ENCODE measurements at regions not wholly inside any gene's neighbourhood (a gene's known extent, or its start where the extent isn't known, plus 50 kb on each side); places are given as distances from the start of the nearest gene placed in this dataset.

DNA sequence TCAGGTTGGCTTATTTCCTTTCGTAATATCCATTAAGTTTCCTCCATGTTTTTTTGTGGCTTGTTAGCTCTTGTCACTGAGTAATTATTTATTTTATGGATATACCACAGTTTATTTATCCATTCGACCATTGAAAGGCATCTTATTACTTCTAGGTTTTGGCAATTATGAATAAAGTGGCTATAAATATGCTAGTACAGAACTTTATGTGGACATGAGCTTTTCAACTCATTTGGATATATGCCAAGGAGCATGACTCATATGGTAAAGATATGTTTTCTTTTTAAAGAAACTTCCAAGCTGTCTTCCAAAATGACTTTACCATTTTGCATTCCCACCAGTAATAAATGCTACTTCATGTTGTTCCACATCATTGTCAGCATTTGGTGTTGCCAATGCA lies 803.6 kb downstream of the GLUD2 start:
- Histone ChIP-seq H3K4me2 (no peak overlapping the region), H3K79me2 (no peaks in the 10 kb centered on the region), H3K27me3 (no peaks in the 10 kb centered on the region), H3K27ac (no peak overlapping the region), H3K36me3 (replicated peaks; ENCODE audit: insufficient read depth, low read depth) (no peaks in the 10 kb centered on the region), H4K20me1 (ENCODE audit: insufficient read depth, poor library complexity, severe bottlenecking) (no peaks in the 10 kb centered on the region), H3K9me3 (ENCODE audit: low read depth) (no peaks in the 10 kb centered on the region), H2AFZ (no peak overlapping the region), H3K9me2 (replicated peaks; ENCODE audit: insufficient read depth) (no peaks in the 10 kb centered on the region), H3K4me3 (no peak overlapping the region), H3K4me1 (ENCODE audit: insufficient read depth) (no peaks in the 10 kb centered on the region)
- no peak for DNase-seq (ENCODE audit: low spot score)
- TF ChIP-seq EZH2phosphoT487 (IDR thresholded peaks at IDR 0.05; ENCODE audit: low read depth, severe bottlenecking, unreplicated experiment) (no peak), EZH2 (IDR thresholded peaks at IDR 0.05; ENCODE audit: borderline replicate concordance) (no peak)
- TF ChIP-seq, protein P1, sequence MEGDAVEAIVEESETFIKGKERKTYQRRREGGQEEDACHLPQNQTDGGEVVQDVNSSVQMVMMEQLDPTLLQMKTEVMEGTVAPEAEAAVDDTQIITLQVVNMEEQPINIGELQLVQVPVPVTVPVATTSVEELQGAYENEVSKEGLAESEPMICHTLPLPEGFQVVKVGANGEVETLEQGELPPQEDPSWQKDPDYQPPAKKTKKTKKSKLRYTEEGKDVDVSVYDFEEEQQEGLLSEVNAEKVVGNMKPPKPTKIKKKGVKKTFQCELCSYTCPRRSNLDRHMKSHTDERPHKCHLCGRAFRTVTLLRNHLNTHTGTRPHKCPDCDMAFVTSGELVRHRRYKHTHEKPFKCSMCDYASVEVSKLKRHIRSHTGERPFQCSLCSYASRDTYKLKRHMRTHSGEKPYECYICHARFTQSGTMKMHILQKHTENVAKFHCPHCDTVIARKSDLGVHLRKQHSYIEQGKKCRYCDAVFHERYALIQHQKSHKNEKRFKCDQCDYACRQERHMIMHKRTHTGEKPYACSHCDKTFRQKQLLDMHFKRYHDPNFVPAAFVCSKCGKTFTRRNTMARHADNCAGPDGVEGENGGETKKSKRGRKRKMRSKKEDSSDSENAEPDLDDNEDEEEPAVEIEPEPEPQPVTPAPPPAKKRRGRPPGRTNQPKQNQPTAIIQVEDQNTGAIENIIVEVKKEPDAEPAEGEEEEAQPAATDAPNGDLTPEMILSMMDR (IDR thresholded peaks at IDR 0.05; ENCODE audit: poor library complexity), result no peak
- WGBS (ENCODE audit: low lambda C conversion rate, missing lambda C conversion rate), result 67% methylated on average over 2 of the region's 2 CpGs

DNA sequence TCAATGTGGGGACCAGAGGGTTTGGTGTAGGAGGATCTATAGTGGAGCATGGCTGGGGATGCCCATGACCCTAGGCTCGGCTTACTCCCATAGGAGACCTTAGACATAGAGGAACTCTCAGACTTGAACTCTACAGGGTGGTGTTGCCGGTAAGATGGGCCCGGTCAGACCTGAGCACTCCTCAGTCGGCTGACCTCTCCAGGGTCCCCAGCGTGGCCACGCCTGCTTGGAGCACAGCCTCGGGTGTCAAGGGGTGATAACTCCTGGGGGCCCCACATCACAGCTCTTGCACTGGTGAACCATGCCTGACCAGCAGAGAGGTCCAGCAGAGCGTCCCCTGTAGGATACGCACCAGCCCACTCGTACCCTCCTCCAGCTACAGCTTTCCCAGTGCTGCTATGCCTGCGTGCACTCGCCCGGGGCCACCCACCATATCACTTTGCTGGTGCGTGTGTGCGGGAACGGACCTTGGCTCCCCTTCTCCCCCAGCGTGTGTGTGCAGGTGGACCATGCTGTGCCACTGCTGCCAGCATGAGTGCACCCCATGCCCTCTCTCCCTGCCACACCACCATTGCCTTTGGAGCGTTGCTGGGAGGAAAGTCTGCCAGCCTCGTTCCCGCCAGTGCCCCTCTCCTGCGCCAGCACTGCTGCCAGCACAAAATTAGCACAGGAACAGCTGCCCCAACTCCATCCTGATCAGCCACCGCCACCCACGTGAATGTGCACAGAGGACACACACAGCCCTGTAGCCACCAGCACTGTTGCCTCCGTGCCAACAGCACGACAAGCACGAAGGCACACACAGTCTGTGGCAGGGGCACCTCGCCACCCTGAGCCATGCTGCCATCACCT lies 806.6 kb downstream of the GLUD2 start:
- H3K27me3 ChIP-seq, result no peaks in the 10 kb centered on the region
- H3K9me3 ChIP-seq (ENCODE audit: low read depth), result no peaks in the 10 kb centered on the region
- H3K79me2 ChIP-seq, result no peaks in the 10 kb centered on the region
- H3K36me3 ChIP-seq (replicated peaks; ENCODE audit: insufficient read depth, low read depth), result no peaks in the 10 kb centered on the region
- H3K4me3 ChIP-seq, result no peak overlapping the region
- no peak overlapping the region for H3K4me2 ChIP-seq
- H3K27ac ChIP-seq, result no peak overlapping the region
- DNase-seq (ENCODE audit: low spot score), result no peak
- no peaks in the 10 kb centered on the region for H3K4me1 ChIP-seq (ENCODE audit: insufficient read depth)
- H3K9me2 ChIP-seq (replicated peaks; ENCODE audit: insufficient read depth), result no peaks in the 10 kb centered on the region
- WGBS (ENCODE audit: low lambda C conversion rate, missing lambda C conversion rate), result 89% methylated on average over 27 of the region's 27 CpGs
- no peak for TF ChIP-seq EZH2phosphoT487 (IDR thresholded peaks at IDR 0.05; ENCODE audit: low read depth, severe bottlenecking, unreplicated experiment)
- no peaks in the 10 kb centered on the region for H4K20me1 ChIP-seq (ENCODE audit: insufficient read depth, poor library complexity, severe bottlenecking)
- H2AFZ ChIP-seq, result no peak overlapping the region

DNA sequence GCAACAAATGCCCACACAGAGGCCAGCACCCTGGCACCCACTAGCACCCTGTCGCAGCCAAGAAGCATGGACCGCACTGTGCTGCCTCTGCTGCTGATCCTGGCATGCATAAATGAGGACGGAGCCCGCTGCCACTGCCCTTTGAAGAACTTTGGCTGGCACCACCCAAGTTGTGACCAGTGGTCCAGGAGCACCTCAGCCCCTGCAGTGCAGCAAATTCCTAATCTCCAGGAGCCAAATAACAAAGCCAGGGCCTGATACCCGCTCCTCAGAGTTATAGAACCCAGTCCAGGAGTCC lies 807.2 kb downstream of the GLUD2 start:
- WGBS (ENCODE audit: low lambda C conversion rate, missing lambda C conversion rate), result 78% methylated on average over 5 of the region's 5 CpGs

More for the DNA sequence above, 807.2 kb downstream of the GLUD2 start:
- H3K4me3 ChIP-seq, result no peak overlapping the region
- H3K9me3 ChIP-seq (ENCODE audit: low read depth), result no peaks in the 10 kb centered on the region
- no peaks in the 10 kb centered on the region for H3K79me2 ChIP-seq
- H3K36me3 ChIP-seq (replicated peaks; ENCODE audit: insufficient read depth, low read depth), result no peaks in the 10 kb centered on the region
- TF ChIP-seq, protein P1 (IDR thresholded peaks at IDR 0.05; ENCODE audit: poor library complexity), result no peak
- TF ChIP-seq EZH2 (IDR thresholded peaks at IDR 0.05; ENCODE audit: borderline replicate concordance) (no peak), EZH2phosphoT487 (IDR thresholded peaks at IDR 0.05; ENCODE audit: low read depth, severe bottlenecking, unreplicated experiment) (no peak)
- H4K20me1 ChIP-seq (ENCODE audit: insufficient read depth, poor library complexity, severe bottlenecking), result no peaks in the 10 kb centered on the region
- H3K4me2 ChIP-seq, result no peak overlapping the region
- no peak overlapping the region for H2AFZ ChIP-seq
- DNase-seq (ENCODE audit: low spot score), result no peak
- no peaks in the 10 kb centered on the region for H3K27me3 ChIP-seq
- H3K9me2 ChIP-seq (replicated peaks; ENCODE audit: insufficient read depth), result no peaks in the 10 kb centered on the region
- no peak overlapping the region for H3K27ac ChIP-seq
- no peaks in the 10 kb centered on the region for H3K4me1 ChIP-seq (ENCODE audit: insufficient read depth)

All from hepatocyte (in vitro differentiated cells).